NCI-H69 (cell line): ENCODE measurements at regions not wholly inside any gene's neighbourhood (a gene's known extent, or its start where the extent isn't known, plus 50 kb on each side); places are given as distances from the start of the nearest gene placed in this dataset.

Source experiments
- DNase-seq: peaks from one replicate; lab custom pipeline; 2025; lab: John Stamatoyannopoulos, UW

DNA sequence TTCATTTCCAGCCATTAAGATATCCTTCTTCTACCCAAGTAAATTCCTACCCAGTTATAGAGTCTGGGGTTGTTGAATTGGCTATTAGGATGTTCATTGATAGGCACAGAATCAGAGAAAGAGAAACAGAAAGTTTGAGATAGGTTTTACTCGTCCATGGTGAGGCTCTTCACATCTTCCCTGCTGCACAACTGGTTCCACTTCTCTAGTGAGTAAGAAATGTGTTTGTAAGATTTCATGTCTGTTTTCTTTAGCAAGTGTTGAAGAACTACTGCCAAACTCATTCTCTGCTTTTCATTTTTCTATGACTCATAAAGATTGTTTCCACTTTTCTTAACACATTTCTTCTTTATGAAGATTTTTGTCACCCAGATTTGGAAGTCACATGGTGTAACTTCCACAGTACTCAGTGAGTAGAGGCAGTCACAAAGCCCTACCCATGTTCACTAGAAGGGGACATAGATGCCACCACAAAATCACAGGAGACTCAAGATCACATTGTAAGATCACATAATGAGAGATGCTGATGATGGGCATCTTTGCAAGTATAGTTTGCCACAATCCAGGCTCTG, 152.3 kb downstream of the SNX7 start:
- DNase-seq = no peak

DNA sequence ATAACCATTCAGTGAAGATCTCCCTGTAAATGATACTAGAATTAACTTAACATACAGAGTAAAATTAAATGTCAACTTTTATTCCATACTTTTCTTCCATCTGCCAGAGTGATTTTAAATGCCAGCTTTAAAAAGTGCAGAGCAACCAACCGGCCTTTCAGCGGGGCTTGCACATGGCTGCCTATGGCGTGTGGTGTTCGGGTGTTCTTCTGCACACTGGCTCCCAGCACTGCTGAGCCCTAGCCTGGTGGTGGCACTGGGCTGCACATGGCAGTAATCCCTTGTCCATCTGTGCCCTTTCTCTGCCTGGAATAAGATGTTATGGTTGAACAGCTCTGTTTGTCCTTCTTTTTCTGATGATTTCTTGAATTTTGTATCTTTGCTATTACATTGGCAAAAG, 156.3 kb downstream of the SNX7 start:
- peak; percentile 17 for DNase-seq

DNA sequence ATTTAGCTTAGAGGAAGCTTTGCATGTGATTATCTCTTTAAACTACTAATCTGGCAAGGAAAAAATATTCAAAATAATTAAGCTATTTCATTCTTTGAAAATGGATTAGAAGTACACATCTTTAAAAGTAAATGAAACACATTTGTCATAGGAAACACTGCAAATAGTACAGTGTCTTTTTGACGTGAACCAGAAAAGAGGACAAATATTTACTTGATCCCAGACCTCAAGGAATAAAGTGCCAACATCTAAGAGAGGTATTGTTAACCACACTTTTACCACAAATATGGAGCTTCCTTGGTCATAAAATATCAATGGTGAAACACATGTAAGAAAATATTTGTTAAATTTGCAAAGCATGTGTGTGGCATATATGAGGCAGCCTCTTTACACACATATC, 159.9 kb downstream of the SNX7 start:
- DNase-seq = no peak

DNA sequence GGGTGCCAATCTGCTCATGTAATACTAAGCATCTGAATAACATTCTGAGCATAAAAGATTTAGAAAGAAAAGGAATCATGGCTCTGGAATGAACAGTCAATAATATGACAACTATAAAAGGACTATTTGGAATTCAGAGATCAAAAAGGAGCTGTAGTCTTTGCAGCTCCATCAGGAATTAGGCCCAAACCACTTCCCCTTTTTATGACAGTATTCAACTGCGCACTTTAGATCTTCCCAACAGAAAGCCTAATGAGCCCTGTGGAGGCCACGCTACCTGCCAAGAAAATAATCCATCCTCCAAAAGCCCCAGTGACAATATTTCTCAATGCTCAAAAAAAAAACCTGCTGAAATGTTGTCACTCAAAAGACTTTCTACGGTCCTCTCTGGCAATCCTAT, 163.2 kb downstream of the SNX7 start:
- DNase-seq = no peak

DNA sequence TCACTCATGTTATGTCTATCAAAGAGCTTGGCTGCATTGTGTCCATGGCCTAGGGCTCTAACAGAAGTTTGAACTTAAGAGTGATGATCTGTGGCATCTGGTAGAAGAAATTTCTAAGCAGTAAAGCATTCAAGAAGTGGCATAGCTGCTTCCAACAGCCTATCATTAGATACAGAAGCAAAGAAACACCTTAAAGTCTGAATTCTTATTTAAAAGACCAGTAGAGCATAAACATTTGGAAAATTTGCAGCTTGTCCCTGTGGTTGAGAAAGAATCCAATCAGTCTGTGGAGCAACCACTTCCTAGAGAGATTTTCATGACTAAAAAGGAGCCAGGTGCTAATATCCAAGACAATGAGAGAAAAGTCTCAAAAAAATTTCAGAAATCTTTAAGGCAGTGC, 165.5 kb downstream of the SNX7 start:
- DNase-seq = no peak

DNA sequence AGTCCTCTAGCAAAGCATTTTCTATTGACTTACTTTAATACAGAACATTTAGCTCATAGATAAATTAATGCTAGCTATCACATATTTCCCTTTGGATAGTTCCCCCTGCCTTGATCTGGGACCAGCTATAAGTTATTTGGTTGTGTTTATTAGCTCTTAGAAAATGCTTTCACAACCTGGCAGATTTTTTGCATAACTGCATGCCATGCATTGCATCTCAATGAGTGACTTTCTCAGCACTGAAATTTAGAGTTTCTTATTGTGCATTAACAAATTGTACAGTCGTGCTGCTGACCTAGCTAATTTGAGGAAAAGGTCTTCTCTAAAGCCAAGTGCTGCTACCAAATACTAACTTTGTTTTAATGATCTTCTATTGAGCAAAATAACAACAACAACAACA, 164.8 kb downstream of the PLPPR5 start:
- no peak for DNase-seq
